Activated CD8-positive, alpha-beta T cell treated with anti-CD3 and anti-CD28 coated beads for 36 hours (primary cell): ENCODE measurements at regions not wholly inside any gene's neighbourhood (a gene's known extent, or its start where the extent isn't known, plus 50 kb on each side); places are given as distances from the start of the nearest gene placed in this dataset.
"Not testable (repeated sequence)": the region's sequence is repeated elsewhere in the genome, so short reads cannot be mapped to it uniquely, and the experiment has no call there.

ENCODE experiments used
- ATAC-seq: fragments of 200-7000 bp; cut with Tn5 transposase; one replicate; pipeline ENCODE4 v1.10.0; 2021; ENCODE audit warnings: mild to moderate bottlenecking, moderate library complexity
- CTCF ChIA-PET: fragments of 350-600 bp; sonication (Branson Sonifier 250); formaldehyde crosslinking; loops from one replicate; lab custom pipeline; 2021; ENCODE audit warnings: antibody characterized with exemption; lab: Charles Lee
- POLR2A ChIA-PET: fragments of 350-600 bp; sonication (Branson Sonifier 250); formaldehyde crosslinking; loops from one replicate; lab custom pipeline; 2021; ENCODE audit warnings: antibody characterized with exemption; lab: Charles Lee
- DNase-seq: peaks from one replicate; pipeline ENCODE4 v3.0.0-alpha.2; 2020
- H3K27ac Mint-ChIP-seq: one replicate; pipeline ENCODE4 v1.8.0; 2021; ENCODE audit warnings: mild to moderate bottlenecking, mixed read lengths
- H3K27me3 Mint-ChIP-seq: one replicate; pipeline ENCODE4 v1.8.0; 2021; ENCODE audit warnings: mixed read lengths
- H3K36me3 Mint-ChIP-seq: one replicate; pipeline ENCODE4 v1.8.0; 2021; ENCODE audit warnings: low read depth, mixed read lengths
- H3K4me1 Mint-ChIP-seq: one replicate; pipeline ENCODE4 v1.8.0; 2021; ENCODE audit warnings: low read depth, mixed read lengths
- H3K4me3 Mint-ChIP-seq: one replicate; pipeline ENCODE4 v1.8.0; 2021; ENCODE audit warnings: mild to moderate bottlenecking, moderate library complexity, mixed read lengths
- H3K9me3 Mint-ChIP-seq: one replicate; pipeline ENCODE4 v1.8.0; 2021; ENCODE audit warnings: mixed read lengths
- intact Hi-C: fragments of 100-400 bp; cut with micrococcal nuclease; formaldehyde crosslinking; loops from one replicate; pipeline ENCODE4 v1.10.0; 2022

- POLR2A ChIA-PET, CTCF ChIA-PET, intact Hi-C loops, ATAC-seq, H3K36me3 Mint-ChIP-seq, H3K27me3 Mint-ChIP-seq, H3K9me3 Mint-ChIP-seq: not testable (repeated sequence)
- Mint-ChIP-seq H3K27ac (peak overlapping the region; percentile 100), H3K4me3 (peak overlapping the region; percentile 78), H3K4me1 (peaks cover 27% of the 10 kb centered on the region)
- DNase-seq, result peak; percentile 63
Observed at GRCh38 chr1:149635290-149635899, 51.7 kb downstream of the PPIAL4C start.

- H3K4me1 Mint-ChIP-seq, result peaks cover 28% of the 10 kb centered on the region
- DNase-seq (peak; percentile 94), ATAC-seq (peak; percentile 84)
- peak overlapping the region; percentile 78 for H3K4me3 Mint-ChIP-seq
- peak overlapping the region; percentile 100 for H3K27ac Mint-ChIP-seq
- intact Hi-C loops, H3K27me3 Mint-ChIP-seq, H3K9me3 Mint-ChIP-seq, H3K36me3 Mint-ChIP-seq, CTCF ChIA-PET: not testable (repeated sequence)
- POLR2A ChIA-PET, result interaction anchor here (1.0 kb wide), 1 partner anchor 208 kb away, joined by 4 read pairs; no protein-coding TSS in a partner anchor
Observed at GRCh38 chr1:149636286-149637122, 52.9 kb downstream of the PPIAL4C start.

GRCh38 chr1:149638481-149638880 lies 54.8 kb downstream of the PPIAL4C start:
- H3K9me3 Mint-ChIP-seq, intact Hi-C loops, POLR2A ChIA-PET: not testable (repeated sequence)

GRCh38 chr1:149638901-149639658 lies 55.4 kb downstream of the PPIAL4C start:
- CTCF ChIA-PET, H3K4me3 Mint-ChIP-seq, H3K36me3 Mint-ChIP-seq, DNase-seq, ATAC-seq, intact Hi-C loops, H3K27me3 Mint-ChIP-seq, H3K27ac Mint-ChIP-seq, H3K9me3 Mint-ChIP-seq, POLR2A ChIA-PET: not testable (repeated sequence)
- H3K4me1 Mint-ChIP-seq, result peaks cover 22% of the 10 kb centered on the region

More at GRCh38 chr1:149638481-149638880, 54.8 kb downstream of the PPIAL4C start:
- Mint-ChIP-seq H3K27ac (peak overlapping the region; percentile 42), H3K4me1 (peaks cover 27% of the 10 kb centered on the region)
- H3K36me3 Mint-ChIP-seq, DNase-seq, H3K27me3 Mint-ChIP-seq, ATAC-seq, CTCF ChIA-PET, H3K4me3 Mint-ChIP-seq: not testable (repeated sequence)

GRCh38 chr1:149641179-149641578 lies 57.5 kb downstream of the PPIAL4C start:
- ATAC-seq, H3K27me3 Mint-ChIP-seq, H3K9me3 Mint-ChIP-seq, CTCF ChIA-PET, intact Hi-C loops, H3K4me3 Mint-ChIP-seq, H3K36me3 Mint-ChIP-seq, POLR2A ChIA-PET, DNase-seq: not testable (repeated sequence)
- peaks cover 20% of the 10 kb centered on the region for H3K4me1 Mint-ChIP-seq
- H3K27ac Mint-ChIP-seq, result peak overlapping the region; percentile 57

- H3K36me3 Mint-ChIP-seq, DNase-seq, H3K4me3 Mint-ChIP-seq, H3K27ac Mint-ChIP-seq, intact Hi-C loops, CTCF ChIA-PET, H3K9me3 Mint-ChIP-seq, H3K27me3 Mint-ChIP-seq, H3K4me1 Mint-ChIP-seq, POLR2A ChIA-PET, ATAC-seq: not testable (repeated sequence)
Observed at GRCh38 chr1:149644818-149645217, 61.2 kb downstream of the PPIAL4C start.

- peak; percentile 17 for DNase-seq
- CTCF ChIA-PET, H3K9me3 Mint-ChIP-seq, intact Hi-C loops, H3K4me1 Mint-ChIP-seq, H3K36me3 Mint-ChIP-seq, H3K27me3 Mint-ChIP-seq, POLR2A ChIA-PET: not testable (repeated sequence)
- peak; percentile 75 for ATAC-seq
- H3K4me3 Mint-ChIP-seq, result peak overlapping the region; percentile 82
- H3K27ac Mint-ChIP-seq, result peak overlapping the region; percentile 83
Observed at GRCh38 chr1:149646360-149647017, 62.8 kb downstream of the PPIAL4C start.

- intact Hi-C loops, H3K9me3 Mint-ChIP-seq, POLR2A ChIA-PET, ATAC-seq, H3K4me1 Mint-ChIP-seq, H3K36me3 Mint-ChIP-seq, H3K27me3 Mint-ChIP-seq, CTCF ChIA-PET, H3K27ac Mint-ChIP-seq: not testable (repeated sequence)
- H3K4me3 Mint-ChIP-seq, result peak overlapping the region; percentile 82
- DNase-seq, result peak; percentile 12
Observed at GRCh38 chr1:149647018-149647373, 63.3 kb downstream of the PPIAL4C start.

- H3K9me3 Mint-ChIP-seq, H3K27ac Mint-ChIP-seq, H3K27me3 Mint-ChIP-seq, POLR2A ChIA-PET, CTCF ChIA-PET, intact Hi-C loops, H3K4me3 Mint-ChIP-seq, ATAC-seq, H3K4me1 Mint-ChIP-seq, H3K36me3 Mint-ChIP-seq, DNase-seq: not testable (repeated sequence)
Observed at GRCh38 chr1:149657750-149658149, 74.1 kb downstream of the PPIAL4C start.

- CTCF ChIA-PET, H3K36me3 Mint-ChIP-seq, DNase-seq, H3K9me3 Mint-ChIP-seq, H3K4me3 Mint-ChIP-seq, H3K27me3 Mint-ChIP-seq, POLR2A ChIA-PET, H3K4me1 Mint-ChIP-seq, intact Hi-C loops, H3K27ac Mint-ChIP-seq, ATAC-seq: not testable (repeated sequence)
Observed at GRCh38 chr1:149658175-149658574, 74.5 kb downstream of the PPIAL4C start.

- DNase-seq, CTCF ChIA-PET, H3K27me3 Mint-ChIP-seq, H3K4me3 Mint-ChIP-seq, POLR2A ChIA-PET, H3K36me3 Mint-ChIP-seq, H3K4me1 Mint-ChIP-seq, intact Hi-C loops, ATAC-seq, H3K9me3 Mint-ChIP-seq, H3K27ac Mint-ChIP-seq: not testable (repeated sequence)
Observed at GRCh38 chr1:149664624-149665023, 81.0 kb downstream of the PPIAL4C start.
